ENCODE measurements at regions not wholly inside any gene's neighbourhood (a gene's known extent, or its start where the extent isn't known, plus 50 kb on each side); places are given as distances from the start of the nearest gene placed in this dataset.

GRCh38 chr5:17157916-17158529, 59.4 kb upstream of the BASP1 start:
- Mint-ChIP-seq H3K27ac (no peak overlapping the region), H3K27me3 (ENCODE audit: insufficient read depth) (peaks cover 18% of the 10 kb centered on the region), H3K4me1 (peaks cover 21% of the 10 kb centered on the region), H3K4me3 (no peak overlapping the region), H3K36me3 (ENCODE audit: low read depth) (no peaks in the 10 kb centered on the region), H3K9me3 (peaks cover 8% of the 10 kb centered on the region)
- Histone ChIP-seq H3K36me3 (ENCODE audit: control insufficient read depth, insufficient read depth, low read length) (no peaks in the 10 kb centered on the region), H3K4me3 (ENCODE audit: low read length) (peak overlapping the region; percentile 0), H3K9ac (ENCODE audit: extremely low read depth, low read length, poor library complexity, severe bottlenecking) (no peak overlapping the region), H3K9me3 (ENCODE audit: control insufficient read depth, low read length) (peaks cover 23% of the 10 kb centered on the region), H3K4me1 (ENCODE audit: control insufficient read depth, insufficient read depth, low read length) (no peaks in the 10 kb centered on the region), H3K27ac (ENCODE audit: low read depth, low read length) (no peak overlapping the region), H3K27me3 (ENCODE audit: control insufficient read depth, insufficient read depth, low read length, poor library complexity, severe bottlenecking) (no peaks in the 10 kb centered on the region)
- no peak for DNase-seq
- no peak for TF ChIP-seq CTCF (conservative IDR thresholded peaks at IDR 0.05)
- WGBS, 2 experiments (ENCODE audit: insufficient coverage in 1 of 2, insufficient read length in 1 of 2) = 95 to 96% methylated on average over 6 to 7 of the region's 7 CpGs

GRCh38 chr5:17160756-17161040, 56.7 kb upstream of the BASP1 start:
- H3K4me1 Mint-ChIP-seq = peaks cover 14% of the 10 kb centered on the region
- Histone ChIP-seq H3K36me3 (ENCODE audit: control insufficient read depth, insufficient read depth, low read length) (no peaks in the 10 kb centered on the region), H3K9me3 (ENCODE audit: control insufficient read depth, low read length) (peaks cover 23% of the 10 kb centered on the region), H3K9ac (ENCODE audit: extremely low read depth, low read length, poor library complexity, severe bottlenecking) (no peak overlapping the region), H3K4me3 (ENCODE audit: low read length) (no peak overlapping the region), H3K4me1 (ENCODE audit: control insufficient read depth, insufficient read depth, low read length) (peaks cover 5% of the 10 kb centered on the region), H3K27ac (ENCODE audit: low read depth, low read length) (no peak overlapping the region), H3K27me3 (ENCODE audit: control insufficient read depth, insufficient read depth, low read length, poor library complexity, severe bottlenecking) (no peaks in the 10 kb centered on the region)
- peaks cover 18% of the 10 kb centered on the region for H3K27me3 Mint-ChIP-seq (ENCODE audit: insufficient read depth)
- H3K27ac Mint-ChIP-seq = no peak overlapping the region
- H3K36me3 Mint-ChIP-seq (ENCODE audit: low read depth) = no peaks in the 10 kb centered on the region
- no peak overlapping the region for H3K4me3 Mint-ChIP-seq
- no peak for DNase-seq
- WGBS, 2 experiments (ENCODE audit: insufficient coverage in 1 of 2, insufficient read length in 1 of 2) = 94% methylated on average over 2 of the region's 2 CpGs; no CpG with 5 or more reads in 1 of the 2 experiments
- TF ChIP-seq CTCF (conservative IDR thresholded peaks at IDR 0.05) = no peak
- H3K9me3 Mint-ChIP-seq = peaks cover 8% of the 10 kb centered on the region

GRCh38 chr5:17161662-17162061, 55.8 kb upstream of the BASP1 start:
- H3K4me1 ChIP-seq (ENCODE audit: control insufficient read depth, insufficient read depth, low read length) = peaks cover 5% of the 10 kb centered on the region
- Mint-ChIP-seq H3K4me1 (peaks cover 12% of the 10 kb centered on the region), H3K36me3 (ENCODE audit: low read depth) (no peaks in the 10 kb centered on the region), H3K4me3 (no peak overlapping the region), H3K9me3 (peaks cover 8% of the 10 kb centered on the region), H3K27me3 (ENCODE audit: insufficient read depth) (peaks cover 17% of the 10 kb centered on the region), H3K27ac (no peak overlapping the region)
- no peak for TF ChIP-seq CTCF (conservative IDR thresholded peaks at IDR 0.05)
- no peak overlapping the region for H3K9ac ChIP-seq (ENCODE audit: extremely low read depth, low read length, poor library complexity, severe bottlenecking)
- no peaks in the 10 kb centered on the region for H3K27me3 ChIP-seq (ENCODE audit: control insufficient read depth, insufficient read depth, low read length, poor library complexity, severe bottlenecking)
- no peak overlapping the region for H3K27ac ChIP-seq (ENCODE audit: low read depth, low read length)
- no peaks in the 10 kb centered on the region for H3K36me3 ChIP-seq (ENCODE audit: control insufficient read depth, insufficient read depth, low read length)
- peaks cover 20% of the 10 kb centered on the region for H3K9me3 ChIP-seq (ENCODE audit: control insufficient read depth, low read length)
- no peak for DNase-seq
- no peak overlapping the region for H3K4me3 ChIP-seq (ENCODE audit: low read length)
- WGBS, 2 experiments (ENCODE audit: insufficient coverage in 1 of 2, insufficient read length in 1 of 2) = 83 to 94% methylated on average over 2 to 3 of the region's 3 CpGs
